IMR-90 (cell line): ENCODE measurements at regions not wholly inside any gene's neighbourhood (a gene's known extent, or its start where the extent isn't known, plus 50 kb on each side); places are given as distances from the start of the nearest gene placed in this dataset.

Experiments used
- ATAC-seq: fragments of 200-7000 bp; cut with Tn5 transposase; 2 replicates; pipeline ENCODE4 v1.9.1; 2020; ENCODE audit warnings: low read depth, mild to moderate bottlenecking, moderate library complexity
- BruUV-seq: library from RNA; stranded (reverse); fragments of 400-500 nt; replicated peaks from 2 replicates; lab custom pipeline; 2021; lab: Mats Ljungman, UMichigan
- CTCF ChIA-PET: fragments of 300-600 bp; formaldehyde crosslinking; extraction: SDS; loops from one replicate; lab custom pipeline; 2021; ENCODE audit warnings: antibody characterized with exemption; lab: Yijun Ruan, JAX
- POLR2A ChIA-PET: fragments of 300-600 bp; sonication (Branson Sonifier 250); formaldehyde crosslinking; loops from one replicate; lab custom pipeline; 2022; ENCODE audit warnings: antibody characterized with exemption; ENCODE audit not compliant: unreplicated experiment; lab: Charles Lee
- DNase-seq: peaks from one replicate; pipeline ENCODE4 v3.0.0; 2013
- H2AFZ ChIP-seq: replicated peaks from 2 replicates; pipeline ENCODE3; 2013; ENCODE audit warnings: low read length, mild to moderate bottlenecking; ENCODE audit not compliant: poor library complexity
- H2AK5ac ChIP-seq: 2 replicates; pipeline ENCODE4 v1.6.1; 2013; ENCODE audit warnings: low read depth, low read length, inconsistent platforms
- H2AK9ac ChIP-seq: replicated peaks from 2 replicates; pipeline ENCODE3; 2013; ENCODE audit warnings: mild to moderate bottlenecking, low read depth, low read length, moderate library complexity; ENCODE audit not compliant: poor library complexity
- H2BK120ac ChIP-seq: 2 replicates; pipeline ENCODE4 v1.6.1; 2013; ENCODE audit warnings: low read depth, low read length, inconsistent platforms
- H2BK15ac ChIP-seq: 3 replicates; pipeline ENCODE4 v1.6.1; 2013; ENCODE audit warnings: low read depth, low read length, inconsistent platforms
- H2BK20ac ChIP-seq: 2 replicates; pipeline ENCODE4 v1.6.1; 2013; ENCODE audit warnings: low read depth, mild to moderate bottlenecking, inconsistent platforms, low read length, moderate library complexity
- H2BK5ac ChIP-seq: 2 replicates; pipeline ENCODE4 v1.6.1; 2013; ENCODE audit warnings: mild to moderate bottlenecking, low read depth, low read length, inconsistent platforms; ENCODE audit not compliant: poor library complexity, severe bottlenecking
- H3K14ac ChIP-seq: replicated peaks from 2 replicates; pipeline ENCODE4 v1.6.1; 2013; ENCODE audit warnings: low read depth, low read length, inconsistent platforms
- H3K18ac ChIP-seq: 2 replicates; pipeline ENCODE4 v1.6.1; 2013; ENCODE audit warnings: low read depth, low read length, control low read depth
- H3K23ac ChIP-seq: 2 replicates; pipeline ENCODE4 v1.6.1; 2013; ENCODE audit warnings: low read depth, low read length, inconsistent platforms
- H3K27ac ChIP-seq: 2 replicates; pipeline ENCODE4 v1.5.1; 2013; ENCODE audit warnings: mild to moderate bottlenecking, control low read depth, low read length; ENCODE audit not compliant: insufficient read depth
- H3K27me3 ChIP-seq: 2 replicates; pipeline ENCODE4 v1.6.1; 2013; ENCODE audit warnings: low read length; ENCODE audit not compliant: control insufficient read depth, insufficient read depth
- H3K36me3 ChIP-seq: 2 replicates; pipeline ENCODE4 v1.6.1; 2013; ENCODE audit warnings: low read length, mixed read lengths; ENCODE audit not compliant: control insufficient read depth, insufficient read depth
- H3K4ac ChIP-seq: 2 replicates; pipeline ENCODE4 v1.6.1; 2013; ENCODE audit warnings: low read depth, low read length, inconsistent platforms
- H3K4me1 ChIP-seq: 2 replicates; pipeline ENCODE4 v1.6.1; 2013; ENCODE audit warnings: low read length, mixed read lengths; ENCODE audit not compliant: control insufficient read depth, insufficient read depth
- H3K4me2 ChIP-seq: 2 replicates; pipeline ENCODE4 v1.6.1; 2013; ENCODE audit warnings: low read depth, mild to moderate bottlenecking, control low read depth, low read length, moderate library complexity
- H3K4me3 ChIP-seq: 2 replicates; pipeline ENCODE4 v1.5.1; 2013; ENCODE audit warnings: low read depth, mild to moderate bottlenecking, control low read depth, low read length, moderate library complexity; ENCODE audit not compliant: insufficient read depth
- H3K56ac ChIP-seq: 2 replicates; pipeline ENCODE4 v1.6.1; 2013; ENCODE audit warnings: low read length, inconsistent platforms; ENCODE audit not compliant: insufficient read depth; ENCODE audit errors: extremely low read depth
- H3K79me1 ChIP-seq, 2 experiments: 2 replicates each; pipeline ENCODE4 v1.6.1; 2013; ENCODE audit warnings: low read length in 2 of 2, inconsistent platforms in 1 of 2, low read depth in 1 of 2
- H3K9ac ChIP-seq: 2 replicates; pipeline ENCODE4 v1.6.1; 2013; ENCODE audit warnings: low read depth, low read length, control low read depth
- H3K9me1 ChIP-seq: 2 replicates; pipeline ENCODE4 v1.6.1; 2013; ENCODE audit warnings: low read length, inconsistent platforms; ENCODE audit not compliant: insufficient read depth
- H3K9me3 ChIP-seq: 2 replicates; pipeline ENCODE4 v1.6.1; 2013; ENCODE audit warnings: low read length; ENCODE audit not compliant: control insufficient read depth, insufficient read depth
- H4K20me1 ChIP-seq: 2 replicates; pipeline ENCODE4 v1.6.1; 2013; ENCODE audit warnings: low read length, inconsistent platforms; ENCODE audit not compliant: insufficient read depth
- H4K5ac ChIP-seq: 2 replicates; pipeline ENCODE4 v1.6.1; 2013; ENCODE audit warnings: mild to moderate bottlenecking, low read depth, low read length, control low read depth
- H4K8ac ChIP-seq, 2 experiments: 2 replicates each; pipeline ENCODE4 v1.6.1; 2013; ENCODE audit warnings: low read depth in 2 of 2, low read length in 2 of 2, control low read depth in 1 of 2, inconsistent platforms in 1 of 2
- H4K91ac ChIP-seq: 2 replicates; pipeline ENCODE4 v1.6.1; 2013; ENCODE audit warnings: low read depth, low read length, inconsistent platforms; ENCODE audit not compliant: insufficient read depth
- BHLHE40 ChIP-seq: fragments of 150-350 bp; IDR thresholded peaks from 2 replicates; pipeline ENCODE4 v1.6.1; 2016; ENCODE audit warnings: mild to moderate bottlenecking, low read depth, low read length
- CEBPB ChIP-seq: IDR thresholded peaks from 2 replicates; pipeline ENCODE4 v1.6.1; 2012; ENCODE audit warnings: low read depth, low read length, improper control_type of control experiment
- CHD1 ChIP-seq: IDR thresholded peaks from 2 replicates; pipeline ENCODE4 v1.6.1; 2012; ENCODE audit warnings: low read depth, low read length, improper control_type of control experiment
- FOS ChIP-seq: fragments of 150-350 bp; IDR thresholded peaks from 2 replicates; pipeline ENCODE4 v1.6.1; 2016; ENCODE audit warnings: low read depth, low read length
- MAFK ChIP-seq: IDR thresholded peaks from 2 replicates; pipeline ENCODE4 v1.6.1; 2012; ENCODE audit warnings: low read depth, low read length, improper control_type of control experiment
- MAZ ChIP-seq: IDR thresholded peaks from 2 replicates; pipeline ENCODE4 v1.6.1; 2012; ENCODE audit warnings: low read depth, mild to moderate bottlenecking, low read length, improper control_type of control experiment, moderate library complexity, borderline replicate concordance
- MXI1 ChIP-seq: IDR thresholded peaks from 2 replicates; pipeline ENCODE4 v1.6.1; 2012; ENCODE audit warnings: low read depth, mild to moderate bottlenecking, low read length, moderate library complexity, borderline replicate concordance
- NFE2L2 ChIP-seq: fragments of 150-350 bp; IDR thresholded peaks from 2 replicates; pipeline ENCODE4 v1.6.1; 2016; ENCODE audit warnings: low read depth, mild to moderate bottlenecking, low read length
- POLR2A ChIP-seq: IDR thresholded peaks from 2 replicates; pipeline ENCODE4 v1.6.1; 2012; ENCODE audit warnings: mild to moderate bottlenecking, low read depth, low read length
- RAD21 ChIP-seq: IDR thresholded peaks from 2 replicates; pipeline ENCODE4 v1.6.1; 2012; ENCODE audit warnings: low read length, improper control_type of control experiment
- RCOR1 ChIP-seq: IDR thresholded peaks from 2 replicates; pipeline ENCODE4 v1.6.1; 2012; ENCODE audit warnings: mild to moderate bottlenecking, low read length, improper control_type of control experiment; ENCODE audit not compliant: insufficient replicate concordance
- RFX5 ChIP-seq: IDR thresholded peaks from 2 replicates; pipeline ENCODE4 v1.8.0; 2012; ENCODE audit warnings: low read depth, mild to moderate bottlenecking, low read length, moderate library complexity
- SMC3 ChIP-seq: fragments of 150-350 bp; IDR thresholded peaks from 2 replicates; pipeline ENCODE4 v1.6.1; 2016; ENCODE audit warnings: low read depth, mild to moderate bottlenecking, antibody characterized with exemption, low read length, moderate library complexity
- WGBS, 2 experiments: methylation state at CpG; one replicate each; pipeline versions ENCODE4 v1.1.5 to v1.1.7; 2013; ENCODE audit warnings: missing lambda C conversion rate in 2 of 2; ENCODE audit not compliant: insufficient read length in 1 of 2; ENCODE audit errors: extremely low coverage in 2 of 2; 5-methylcytosine and 5-hydroxymethylcytosine counted together
- dilution Hi-C: fragments of 300-500 bp; cut with HindIII; formaldehyde crosslinking; loops from one replicate; pipeline ENCODE4 v1.14.3; 2018; ENCODE audit warnings: low sequenced_read_pairs; ENCODE audit not compliant: unreplicated experiment
- in situ Hi-C: fragments of 300-500 bp; cut with MboI; formaldehyde crosslinking; loops from 3 replicates; pipeline ENCODE4 v1.14.3; 2019; ENCODE audit warnings: low sequenced_read_pairs, inconsistent platforms, mixed read lengths
- intact Hi-C: fragments of 100-400 bp; cut with micrococcal nuclease; formaldehyde crosslinking; loops from 2 replicates; pipeline ENCODE4 v1.10.0; 2022
- TF ChIP-seq, protein P1 (sequence below): fragments of 150-350 bp; IDR thresholded peaks from 2 replicates; pipeline ENCODE4 v1.6.1; 2016; ENCODE audit warnings: low read depth, mild to moderate bottlenecking, low read length, moderate library complexity, borderline replicate concordance
- TF ChIP-seq, protein P2 (sequence below): conservative IDR thresholded peaks from 2 replicates; pipeline ENCODE4 v1.5.1; 2012; ENCODE audit warnings: mild to moderate bottlenecking, low read depth, low read length, improper control_type of control experiment
- TF ChIP-seq, protein P3 (sequence below): fragments of 150-350 bp; IDR thresholded peaks from 2 replicates; pipeline ENCODE4 v1.6.1; 2017; ENCODE audit warnings: mild to moderate bottlenecking, antibody characterized with exemption, low read length, low read depth

DNA sequence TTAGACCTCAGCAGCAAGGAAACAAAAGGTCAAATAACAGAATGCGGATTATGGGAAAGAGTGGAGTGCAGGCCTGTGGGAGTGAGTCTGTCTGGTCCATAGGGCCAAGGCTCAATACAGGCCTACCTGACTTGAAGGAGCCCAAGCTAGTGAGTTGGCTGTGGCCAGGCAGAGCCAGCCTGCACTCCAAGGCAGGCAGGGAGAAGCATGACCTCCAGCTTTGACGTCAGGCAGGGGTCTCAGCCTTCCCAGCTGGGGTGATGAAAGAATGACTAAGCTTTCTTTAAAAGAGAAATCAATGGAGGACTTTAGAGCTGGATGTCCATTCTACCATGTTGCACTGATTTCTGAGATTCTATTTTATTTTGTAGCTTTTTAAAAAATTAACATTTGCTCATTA is 62.8 kb downstream of the RHOU start:
- no TSS peak for BruUV-seq
- dilution Hi-C loops: no loop called here

More for the DNA sequence above, 62.8 kb downstream of the RHOU start:
- no peak overlapping the region for H2AFZ ChIP-seq
- no peak overlapping the region for H4K8ac ChIP-seq
- intact Hi-C loops (no loop called here), in situ Hi-C loops (no loop called here)
- no CpG with 5 or more reads among the region's 2 CpGs for WGBS, 2 experiments
- H3K9me3 ChIP-seq: peaks cover 2% of the 10 kb centered on the region; the same call in 1 of the 2 replicates
- H3K4me3 ChIP-seq: no peak overlapping the region
- no peaks in the 10 kb centered on the region for H3K36me3 ChIP-seq
- H3K9ac ChIP-seq: no peak overlapping the region
- H2BK15ac ChIP-seq: no peak overlapping the region
- no peak overlapping the region for H3K56ac ChIP-seq
- H3K4ac ChIP-seq: no peak overlapping the region
- no peak overlapping the region for H2AK5ac ChIP-seq
- DNase-seq (no peak), ATAC-seq (no peak)
- H4K91ac ChIP-seq: no peak overlapping the region
- no peak overlapping the region for H4K5ac ChIP-seq
- no peak overlapping the region for H2BK120ac ChIP-seq
- H2AK9ac ChIP-seq: no peak overlapping the region
- POLR2A ChIA-PET: no interaction called here
- no peak for TF ChIP-seq SMC3
- no peak for TF ChIP-seq MXI1
- TF ChIP-seq CHD1: no peak
- TF ChIP-seq RAD21: no peak
- no peak for TF ChIP-seq RFX5
- TF ChIP-seq, protein P1, sequence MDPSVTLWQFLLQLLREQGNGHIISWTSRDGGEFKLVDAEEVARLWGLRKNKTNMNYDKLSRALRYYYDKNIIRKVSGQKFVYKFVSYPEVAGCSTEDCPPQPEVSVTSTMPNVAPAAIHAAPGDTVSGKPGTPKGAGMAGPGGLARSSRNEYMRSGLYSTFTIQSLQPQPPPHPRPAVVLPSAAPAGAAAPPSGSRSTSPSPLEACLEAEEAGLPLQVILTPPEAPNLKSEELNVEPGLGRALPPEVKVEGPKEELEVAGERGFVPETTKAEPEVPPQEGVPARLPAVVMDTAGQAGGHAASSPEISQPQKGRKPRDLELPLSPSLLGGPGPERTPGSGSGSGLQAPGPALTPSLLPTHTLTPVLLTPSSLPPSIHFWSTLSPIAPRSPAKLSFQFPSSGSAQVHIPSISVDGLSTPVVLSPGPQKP: no peak
- TF ChIP-seq, protein P2, sequence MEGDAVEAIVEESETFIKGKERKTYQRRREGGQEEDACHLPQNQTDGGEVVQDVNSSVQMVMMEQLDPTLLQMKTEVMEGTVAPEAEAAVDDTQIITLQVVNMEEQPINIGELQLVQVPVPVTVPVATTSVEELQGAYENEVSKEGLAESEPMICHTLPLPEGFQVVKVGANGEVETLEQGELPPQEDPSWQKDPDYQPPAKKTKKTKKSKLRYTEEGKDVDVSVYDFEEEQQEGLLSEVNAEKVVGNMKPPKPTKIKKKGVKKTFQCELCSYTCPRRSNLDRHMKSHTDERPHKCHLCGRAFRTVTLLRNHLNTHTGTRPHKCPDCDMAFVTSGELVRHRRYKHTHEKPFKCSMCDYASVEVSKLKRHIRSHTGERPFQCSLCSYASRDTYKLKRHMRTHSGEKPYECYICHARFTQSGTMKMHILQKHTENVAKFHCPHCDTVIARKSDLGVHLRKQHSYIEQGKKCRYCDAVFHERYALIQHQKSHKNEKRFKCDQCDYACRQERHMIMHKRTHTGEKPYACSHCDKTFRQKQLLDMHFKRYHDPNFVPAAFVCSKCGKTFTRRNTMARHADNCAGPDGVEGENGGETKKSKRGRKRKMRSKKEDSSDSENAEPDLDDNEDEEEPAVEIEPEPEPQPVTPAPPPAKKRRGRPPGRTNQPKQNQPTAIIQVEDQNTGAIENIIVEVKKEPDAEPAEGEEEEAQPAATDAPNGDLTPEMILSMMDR: no peak
- TF ChIP-seq NFE2L2: no peak
- TF ChIP-seq MAZ: no peak
- TF ChIP-seq POLR2A: no peak
- TF ChIP-seq FOS: no peak
- no peak for TF ChIP-seq BHLHE40
- no peak for TF ChIP-seq MAFK
- no peak for TF ChIP-seq CEBPB
- TF ChIP-seq, protein P3, sequence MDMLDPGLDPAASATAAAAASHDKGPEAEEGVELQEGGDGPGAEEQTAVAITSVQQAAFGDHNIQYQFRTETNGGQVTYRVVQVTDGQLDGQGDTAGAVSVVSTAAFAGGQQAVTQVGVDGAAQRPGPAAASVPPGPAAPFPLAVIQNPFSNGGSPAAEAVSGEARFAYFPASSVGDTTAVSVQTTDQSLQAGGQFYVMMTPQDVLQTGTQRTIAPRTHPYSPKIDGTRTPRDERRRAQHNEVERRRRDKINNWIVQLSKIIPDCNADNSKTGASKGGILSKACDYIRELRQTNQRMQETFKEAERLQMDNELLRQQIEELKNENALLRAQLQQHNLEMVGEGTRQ: no peak
- TF ChIP-seq RCOR1: no peak
- no peak overlapping the region for H2BK20ac ChIP-seq
- H3K27me3 ChIP-seq: peaks cover 2% of the 10 kb centered on the region; the same call in 1 of the 2 replicates
- CTCF ChIA-PET: no interaction called here
- no peak overlapping the region for H3K18ac ChIP-seq
- no peak overlapping the region for H2BK5ac ChIP-seq
- H3K4me2 ChIP-seq: no peak overlapping the region
- peaks cover 3% of the 10 kb centered on the region; the same call in 1 of the 2 replicates for H3K4me1 ChIP-seq
- H4K20me1 ChIP-seq: no peaks in the 10 kb centered on the region
- no peak overlapping the region for H3K14ac ChIP-seq
- H3K27ac ChIP-seq: no peak overlapping the region
- H3K79me1 ChIP-seq: no peaks in the 10 kb centered on the region
- no peak overlapping the region for H3K23ac ChIP-seq
- no peaks in the 10 kb centered on the region for H3K9me1 ChIP-seq
